Myocyte (in vitro differentiated cells): ENCODE measurements at regions not wholly inside any gene's neighbourhood (a gene's known extent, or its start where the extent isn't known, plus 50 kb on each side); places are given as distances from the start of the nearest gene placed in this dataset.
"Not testable (repeated sequence)": the region's sequence is repeated elsewhere in the genome, so short reads cannot be mapped to it uniquely, and the experiment has no call there.

ENCODE experiments used
- DNase-seq: peaks from one replicate; pipeline ENCODE4 v3.0.0-alpha.2; 2012; ENCODE audit warnings: low read depth

DNA sequence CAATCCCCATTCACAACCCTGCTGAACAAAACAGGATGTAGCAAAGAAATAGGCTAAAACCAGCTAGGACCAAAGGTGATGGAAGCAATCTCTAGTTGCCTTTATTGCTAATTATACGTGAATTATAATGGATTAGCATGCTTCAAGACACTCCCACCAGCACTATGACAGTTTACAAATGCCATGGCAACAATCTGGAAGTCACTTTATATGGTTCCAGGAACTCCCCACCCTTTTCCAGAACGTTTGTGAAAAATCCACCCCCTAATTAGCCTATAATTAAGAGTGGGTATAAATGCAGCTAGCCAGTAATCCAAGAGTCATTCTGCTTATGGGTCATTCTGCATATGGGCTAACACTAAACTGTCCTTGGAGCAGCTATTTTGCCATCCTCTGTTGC lies 328.7 kb downstream of the FLRT2 start:
- DNase-seq = no peak

- DNase-seq = no peak
Observed at GRCh38 chr14:85856430-85856829, 326.5 kb downstream of the FLRT2 start.

DNA sequence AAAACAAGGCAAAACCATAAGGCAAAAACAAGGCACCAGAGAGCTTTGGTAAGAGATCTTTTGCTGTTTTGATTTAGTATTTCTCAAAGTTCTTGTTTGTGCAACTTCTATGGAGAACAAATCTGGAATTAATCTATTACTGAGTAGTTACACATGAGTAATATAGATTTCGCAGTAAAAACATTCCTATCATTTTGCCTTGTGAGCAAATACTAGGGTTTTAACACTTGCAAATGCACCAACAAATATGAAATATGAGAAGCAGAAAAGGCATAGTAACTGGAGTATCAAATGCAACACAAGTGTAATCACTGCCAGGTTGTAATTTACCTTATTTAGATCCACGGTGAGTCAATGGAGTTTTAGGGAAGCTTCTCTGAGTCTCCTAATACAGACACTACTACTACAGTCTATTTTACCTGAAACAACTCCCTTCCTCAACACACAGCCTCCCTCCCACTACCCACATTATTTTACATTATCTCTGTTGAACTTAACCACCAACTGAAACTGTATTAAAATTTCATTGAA lies 324.1 kb downstream of the FLRT2 start:
- DNase-seq = no peak

DNA sequence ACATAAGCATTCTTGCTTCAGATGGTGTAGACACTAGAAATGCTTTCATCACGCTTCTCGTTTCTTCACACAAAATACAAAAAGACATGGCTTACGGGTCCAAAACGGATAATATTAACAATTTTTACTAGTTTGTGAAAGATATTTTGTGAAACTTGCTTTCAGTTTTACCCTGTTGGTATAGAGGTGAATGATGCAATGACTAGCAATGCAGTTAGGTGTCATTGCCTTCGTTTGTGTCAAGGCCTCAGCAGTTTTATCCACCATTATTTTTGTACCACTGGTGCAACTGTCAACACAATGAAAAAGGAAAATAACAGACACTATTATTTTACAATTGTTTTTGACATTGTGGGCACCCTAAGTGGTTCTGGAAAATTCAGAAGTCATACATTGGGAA lies 323.0 kb downstream of the FLRT2 start:
- no peak for DNase-seq

DNA sequence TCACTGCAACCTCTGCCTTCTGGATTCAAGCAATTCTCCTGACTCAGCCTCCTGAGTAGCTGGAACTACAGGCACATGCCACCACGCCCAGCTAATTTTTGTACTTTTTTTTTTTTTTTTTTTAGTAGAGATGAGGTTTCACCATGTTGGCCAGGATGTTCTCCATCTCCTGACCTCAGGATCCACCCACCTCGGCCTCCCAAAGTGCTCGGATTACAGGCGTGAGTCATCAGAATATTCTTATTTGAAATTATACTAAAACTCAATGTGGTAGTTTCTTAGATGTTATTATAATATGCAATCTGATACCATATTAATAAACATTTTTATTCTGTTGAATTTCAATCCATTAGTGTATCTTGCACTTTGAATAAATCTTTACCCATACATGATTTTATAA lies 322.2 kb downstream of the FLRT2 start:
- not testable (repeated sequence) for DNase-seq

- not testable (repeated sequence) for DNase-seq
Observed at GRCh38 chr14:85830549-85830948, 300.6 kb downstream of the FLRT2 start.

GRCh38 chr14:85829601-85830000 lies 299.7 kb downstream of the FLRT2 start:
- DNase-seq = not testable (repeated sequence)

- no peak for DNase-seq
Observed at GRCh38 chr14:85824526-85824925, 294.6 kb downstream of the FLRT2 start.

GRCh38 chr14:85822236-85822635 lies 292.3 kb downstream of the FLRT2 start:
- no peak for DNase-seq

DNA sequence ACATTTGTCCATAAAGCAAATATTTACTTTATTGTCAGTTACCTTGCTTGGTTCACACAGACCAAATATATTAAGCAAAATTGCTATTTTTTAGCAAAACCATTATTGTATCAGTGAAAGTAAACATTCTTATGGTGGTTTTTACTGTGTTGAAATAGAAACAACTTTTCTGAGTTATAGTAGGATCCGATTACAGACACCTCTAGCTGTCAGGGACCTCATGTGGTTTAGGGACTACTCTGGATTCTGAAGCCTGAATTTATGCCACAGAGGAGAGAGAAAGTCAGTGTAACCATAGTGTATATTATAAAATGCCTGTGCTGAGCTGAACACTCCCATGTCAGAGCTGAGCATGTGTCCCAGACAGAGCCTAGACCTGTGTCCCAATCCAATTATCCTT lies 287.5 kb downstream of the FLRT2 start:
- no peak for DNase-seq

DNA sequence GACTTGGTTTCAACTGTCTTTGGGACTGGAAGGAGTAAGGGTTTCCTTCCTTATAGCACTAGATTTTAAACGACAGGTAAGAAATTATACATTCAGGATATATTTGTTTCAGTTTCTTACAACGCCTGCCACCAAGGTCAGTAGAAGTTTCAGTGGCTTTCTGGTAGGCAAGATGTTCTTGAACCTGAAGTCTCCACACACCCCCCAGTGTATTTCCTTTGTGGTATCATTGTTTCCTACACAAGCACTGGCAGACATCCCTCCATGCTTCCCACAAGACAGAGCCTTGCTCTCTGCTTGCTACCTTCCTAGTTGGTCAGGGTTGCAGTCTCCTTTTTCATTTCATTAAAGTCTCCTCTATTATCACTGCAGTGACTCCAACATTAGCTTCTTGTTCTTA lies 283.1 kb downstream of the FLRT2 start:
- DNase-seq = no peak

DNA sequence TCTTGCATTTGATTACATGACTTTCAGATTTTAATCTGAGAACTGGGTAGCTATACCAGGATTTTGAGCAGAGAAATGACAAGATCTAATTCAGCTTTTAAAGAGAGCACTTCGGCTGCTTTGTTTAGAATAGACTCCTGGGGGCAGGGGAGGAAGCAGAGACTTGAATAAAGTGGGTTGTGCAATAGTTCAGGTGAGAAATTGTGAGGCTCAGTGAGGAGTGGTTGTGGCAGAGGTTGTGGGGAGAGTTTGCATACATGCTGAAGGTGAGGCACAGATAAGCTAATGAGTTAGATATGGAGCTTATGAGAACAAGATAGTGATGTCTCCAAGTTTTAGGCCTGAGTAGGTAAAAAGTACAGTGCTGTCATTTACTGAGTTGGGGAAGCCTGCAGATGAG lies 281.4 kb downstream of the FLRT2 start:
- DNase-seq = no peak

GRCh38 chr14:85799668-85800067 lies 269.7 kb downstream of the FLRT2 start:
- DNase-seq = no peak

DNA sequence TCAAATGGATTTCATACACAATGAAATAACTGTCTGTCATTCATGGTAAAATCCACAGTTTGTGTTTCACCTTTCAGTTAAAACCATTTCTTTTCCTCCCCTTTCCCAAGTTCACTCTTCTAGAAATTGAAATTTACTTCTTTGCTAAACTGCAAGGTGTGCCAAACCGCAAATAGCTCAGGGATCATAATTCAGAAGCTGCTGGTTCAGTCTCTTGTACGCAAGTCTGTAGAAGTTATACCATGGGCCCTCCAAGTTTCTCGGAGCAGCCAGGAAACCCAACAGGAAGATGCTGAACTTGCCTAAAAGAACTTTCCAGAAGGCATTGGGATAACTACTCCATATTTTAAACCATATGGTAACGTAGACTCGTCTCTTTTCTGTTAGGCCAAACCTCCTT lies 268.9 kb downstream of the FLRT2 start:
- DNase-seq = no peak

DNA sequence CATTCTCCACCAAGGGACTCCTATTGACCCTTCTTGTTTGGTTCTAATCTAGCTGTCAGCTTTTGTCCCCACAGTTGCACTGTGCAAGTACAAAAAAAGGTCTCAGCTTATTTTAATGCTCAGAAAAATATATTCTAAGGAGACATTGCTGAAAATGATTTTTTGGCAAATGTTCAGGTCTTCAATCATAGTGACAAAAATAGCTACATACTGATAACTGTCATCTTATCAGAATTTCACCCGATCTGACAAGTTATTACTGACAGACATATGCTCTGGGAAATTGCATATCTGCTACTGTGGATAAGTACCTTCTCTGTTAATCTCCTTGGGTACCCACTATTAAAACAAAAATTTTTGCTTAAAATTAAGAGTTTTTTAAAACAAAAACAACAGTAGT lies 263.6 kb downstream of the FLRT2 start:
- DNase-seq = no peak

- DNase-seq = no peak
Observed at GRCh38 chr14:85789506-85789905, 259.6 kb downstream of the FLRT2 start.

DNA sequence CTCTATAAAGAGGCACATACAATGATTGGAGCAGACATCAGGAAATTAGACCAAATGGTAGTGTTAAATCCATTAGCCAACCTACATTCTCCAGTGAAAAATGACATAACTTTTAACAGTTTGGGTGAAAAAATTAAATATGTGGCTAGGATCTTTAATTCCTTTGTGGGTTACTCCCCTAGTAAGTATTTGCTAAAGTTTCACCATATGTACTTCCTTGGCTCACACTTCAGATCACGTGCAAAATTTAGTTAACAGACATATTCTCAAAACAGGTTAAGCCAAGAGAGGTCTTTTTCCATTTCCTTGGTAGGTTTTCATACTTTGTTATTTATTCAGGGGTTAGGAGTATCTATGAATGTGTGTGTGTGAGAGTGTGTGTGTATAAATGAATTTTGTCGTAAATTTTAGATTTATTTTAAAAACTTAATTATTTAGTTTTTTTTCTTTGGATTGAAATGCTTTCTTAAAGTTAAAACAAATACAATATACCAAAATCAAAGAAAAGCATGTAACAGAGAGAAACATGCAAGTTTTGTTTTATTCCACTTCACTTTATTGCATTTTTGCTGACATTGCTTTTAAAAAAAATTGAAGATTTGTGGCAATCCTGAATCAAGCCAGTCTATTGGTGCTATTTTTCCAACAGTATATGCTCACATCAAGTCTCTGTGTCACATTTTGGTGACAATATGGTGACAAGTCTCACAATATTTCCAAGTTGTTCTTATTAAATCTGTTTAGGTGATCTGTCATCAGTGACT lies 258.7 kb downstream of the FLRT2 start:
- no peak for DNase-seq

GRCh38 chr14:85766295-85766694 lies 236.4 kb downstream of the FLRT2 start:
- no peak for DNase-seq

DNA sequence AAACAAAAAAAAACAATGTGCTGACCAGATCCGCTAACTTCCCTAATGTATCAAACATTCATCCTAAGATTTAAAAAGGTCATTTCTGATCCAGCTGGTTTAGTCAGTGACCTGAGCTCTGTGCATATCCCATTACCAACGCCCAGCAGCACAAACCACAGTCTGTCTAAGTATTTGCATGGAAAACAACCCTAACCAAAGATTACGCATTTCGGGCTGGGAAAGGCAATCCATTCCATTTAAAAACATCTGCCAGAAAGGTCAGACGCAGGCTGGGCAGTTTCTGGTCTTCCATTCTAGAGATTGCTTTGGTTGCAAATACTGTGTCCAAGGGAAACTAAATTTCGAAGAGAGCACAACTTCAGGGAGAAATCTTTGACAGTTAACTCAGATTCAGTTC lies 234.9 kb downstream of the FLRT2 start:
- peak; percentile 32 for DNase-seq

- DNase-seq = no peak
Observed at GRCh38 chr14:85762526-85762925, 232.6 kb downstream of the FLRT2 start.

DNA sequence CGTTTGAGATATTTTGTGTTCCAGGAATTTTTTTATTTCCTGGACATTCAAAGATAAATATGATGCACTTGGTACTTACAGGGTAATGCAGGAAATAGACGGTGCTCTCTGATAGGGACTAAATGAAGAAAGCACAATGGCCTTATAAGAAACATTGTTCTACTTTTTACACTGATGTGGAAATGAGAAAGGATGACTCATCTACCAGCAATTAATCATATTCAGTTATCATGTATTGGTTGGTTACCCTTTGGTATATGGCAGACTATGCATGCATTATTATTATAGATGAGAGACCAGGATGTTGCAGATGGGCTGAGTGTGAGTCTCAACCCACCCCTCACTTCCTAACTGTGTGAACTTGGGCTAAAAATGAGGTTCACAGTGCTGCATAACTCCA lies 222.2 kb downstream of the FLRT2 start:
- no peak for DNase-seq

- no peak for DNase-seq
Observed at GRCh38 chr14:85744573-85744972, 214.6 kb downstream of the FLRT2 start.

GRCh38 chr14:85732031-85732430 lies 202.1 kb downstream of the FLRT2 start:
- no peak for DNase-seq
